ENCODE measurements at regions not wholly inside any gene's neighbourhood (a gene's known extent, or its start where the extent isn't known, plus 50 kb on each side); places are given as distances from the start of the nearest gene placed in this dataset.
A peak's percentile ranks its signal among the peaks of the same experiment; 100 is the strongest.

DNA sequence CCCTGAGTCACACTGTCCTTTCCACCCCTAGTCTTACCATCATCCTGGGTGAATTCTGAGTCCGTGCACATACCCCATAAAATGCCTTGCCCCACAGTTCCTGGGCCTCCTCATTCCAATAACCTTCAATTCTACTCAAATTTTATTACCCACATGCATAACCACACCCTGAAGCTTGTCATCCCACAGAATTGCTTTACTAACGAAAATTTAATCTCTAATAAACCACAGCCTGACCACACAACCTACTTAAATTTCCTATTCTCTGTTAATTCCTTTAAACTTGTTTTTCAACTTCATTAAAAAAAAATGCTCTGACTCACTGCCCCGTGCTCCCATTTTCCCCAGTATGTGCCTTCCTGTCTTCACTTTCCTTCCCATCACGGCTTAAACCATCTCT is 205.9 kb downstream of the PHLDA1 start:
- no peak overlapping the region for H3K27ac ChIP-seq (ENCODE audit: low read length)
- DNase-seq (no peak), ATAC-seq (no peak)
- intact Hi-C loops (cut with DNase I), result no loop called here
- no peaks in the 10 kb centered on the region for H3K27me3 ChIP-seq (ENCODE audit: control insufficient read depth, insufficient read depth)
- H3K4me3 ChIP-seq (ENCODE audit: low read length), result no peak overlapping the region
- 74% methylated on average over 4 of the region's 4 CpGs for WGBS
- no peaks in the 10 kb centered on the region for H3K9me3 ChIP-seq (ENCODE audit: control insufficient read depth, low read length)
- peaks cover 6% of the 10 kb centered on the region for H3K4me1 ChIP-seq (ENCODE audit: control insufficient read depth, insufficient read depth, low read length)

DNA sequence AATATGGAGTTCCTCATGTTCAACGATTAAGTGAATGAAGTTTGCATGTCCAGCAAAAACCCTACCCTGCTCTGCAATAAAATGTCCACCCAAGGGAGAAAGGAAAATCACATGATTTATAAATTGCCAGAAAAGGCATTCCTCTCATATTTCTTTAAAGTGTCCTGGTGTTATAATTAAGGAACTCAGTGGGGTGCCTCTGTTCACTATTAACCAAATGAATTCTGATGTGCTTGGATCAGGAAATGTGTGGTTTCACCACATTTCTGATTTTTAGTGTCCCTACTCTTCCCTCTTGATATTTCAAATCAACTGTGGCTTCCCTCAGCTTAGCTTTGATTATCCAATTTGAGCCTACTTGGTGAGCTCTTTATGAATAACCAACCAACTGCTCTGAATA is 208.1 kb downstream of the PHLDA1 start:
- H3K4me1 ChIP-seq (ENCODE audit: control insufficient read depth, insufficient read depth, low read length), result peaks cover 6% of the 10 kb centered on the region
- H3K27ac ChIP-seq (ENCODE audit: low read length), result no peak overlapping the region
- H3K9me3 ChIP-seq (ENCODE audit: control insufficient read depth, low read length), result no peaks in the 10 kb centered on the region
- WGBS, result 83% methylated on average over 1 of the region's 1 CpG
- intact Hi-C loops (cut with DNase I), result no loop called here
- no peak overlapping the region for H3K4me3 ChIP-seq (ENCODE audit: low read length)
- ATAC-seq, result no peak
- H3K27me3 ChIP-seq (ENCODE audit: control insufficient read depth, insufficient read depth), result no peaks in the 10 kb centered on the region
- no peak for DNase-seq

DNA sequence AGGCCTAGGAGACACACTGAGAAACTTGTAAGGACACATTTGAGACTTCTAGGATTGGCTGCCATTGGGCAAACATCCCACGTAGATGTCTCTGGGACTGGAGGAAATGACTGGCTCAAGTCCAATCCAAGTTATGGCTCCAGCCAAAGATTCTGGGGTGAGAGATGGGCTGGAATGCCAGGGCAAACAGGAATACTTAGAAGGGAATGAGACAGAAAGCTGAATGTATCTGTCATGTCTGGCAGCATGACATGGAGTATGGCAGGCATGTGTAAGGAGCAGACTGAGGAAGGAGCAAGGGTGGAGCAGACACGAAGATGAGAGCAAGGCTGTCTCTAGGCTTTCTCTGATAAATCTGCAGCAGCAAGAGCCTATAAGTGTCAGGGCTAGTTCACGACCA is 209.2 kb downstream of the PHLDA1 start:
- H3K9me3 ChIP-seq (ENCODE audit: control insufficient read depth, low read length), result no peaks in the 10 kb centered on the region
- ATAC-seq, result no peak
- no peak overlapping the region for H3K4me3 ChIP-seq (ENCODE audit: low read length)
- no peaks in the 10 kb centered on the region for H3K27me3 ChIP-seq (ENCODE audit: control insufficient read depth, insufficient read depth)
- no peak for DNase-seq
- H3K27ac ChIP-seq (ENCODE audit: low read length), result no peak overlapping the region
- intact Hi-C loops (cut with DNase I), result no loop called here
- peaks cover 6% of the 10 kb centered on the region for H3K4me1 ChIP-seq (ENCODE audit: control insufficient read depth, insufficient read depth, low read length)
- 67% methylated on average over 3 of the region's 3 CpGs for WGBS

DNA sequence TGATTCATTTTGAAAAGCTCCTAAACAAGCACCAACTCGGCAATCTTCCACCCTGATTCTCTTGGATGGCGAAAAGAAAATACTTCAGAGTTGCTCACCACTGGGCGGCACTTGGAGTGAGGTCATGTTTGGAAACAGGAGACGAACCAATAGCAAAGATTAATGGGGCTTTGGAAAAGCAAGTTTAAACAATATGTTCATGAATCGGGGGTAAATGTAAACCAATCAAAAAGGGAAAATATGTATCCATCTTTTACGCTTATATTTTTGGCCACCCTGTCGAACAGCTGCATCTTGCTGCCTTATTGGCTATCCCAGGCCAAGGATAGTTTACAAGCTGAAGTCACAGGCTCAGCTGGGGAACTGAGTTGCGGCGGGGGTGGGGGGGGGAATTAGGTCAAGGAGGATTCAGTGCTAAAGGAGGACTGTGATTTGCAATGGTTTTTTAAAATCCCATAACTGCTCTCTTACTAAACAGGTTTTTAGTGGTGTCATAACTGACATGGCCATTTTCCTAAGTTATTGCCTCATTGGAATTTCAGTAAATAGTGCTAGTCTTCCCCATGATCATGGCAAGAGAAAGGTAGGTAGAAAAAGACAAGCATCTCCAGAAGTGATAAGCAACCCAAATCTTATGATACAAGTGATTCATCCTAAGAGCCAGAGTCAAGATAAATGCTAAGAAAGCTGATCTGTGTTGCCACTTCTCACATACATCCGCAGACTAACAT is 210.6 kb downstream of the PHLDA1 start:
- DNase-seq, result peak; percentile 47 to 72 (median 58)
- no peak overlapping the region for H3K27ac ChIP-seq (ENCODE audit: low read length)
- WGBS, result 76% methylated on average over 10 of the region's 10 CpGs
- H3K9me3 ChIP-seq (ENCODE audit: control insufficient read depth, low read length), result no peaks in the 10 kb centered on the region
- peaks cover 6% of the 10 kb centered on the region for H3K4me1 ChIP-seq (ENCODE audit: control insufficient read depth, insufficient read depth, low read length)
- H3K27me3 ChIP-seq (ENCODE audit: control insufficient read depth, insufficient read depth), result no peaks in the 10 kb centered on the region
- no peak overlapping the region for H3K4me3 ChIP-seq (ENCODE audit: low read length)
- intact Hi-C loops (cut with DNase I), result no loop called here
- ATAC-seq, result peak; percentile 54 to 72

DNA sequence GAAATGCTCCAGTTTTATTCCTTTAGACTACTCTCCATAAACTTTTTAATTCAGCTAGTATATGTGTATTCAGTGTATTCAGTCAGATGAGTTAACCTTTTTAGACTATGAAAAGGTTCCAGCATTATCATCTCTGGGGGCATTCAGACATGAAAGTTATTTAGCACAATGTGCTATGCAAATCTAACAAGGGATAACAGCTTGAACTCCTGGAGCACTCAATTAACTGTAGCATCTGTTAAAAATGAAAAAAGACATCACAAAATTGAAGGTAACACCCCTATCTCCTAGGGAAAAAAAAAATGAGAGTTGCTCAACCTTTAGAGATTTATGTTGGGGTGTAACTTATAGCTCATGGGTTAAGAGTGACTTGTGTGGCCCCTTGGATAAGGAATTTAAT is 211.5 kb downstream of the PHLDA1 start:
- DNase-seq (no peak), ATAC-seq (no peak)
- intact Hi-C loops (cut with DNase I), result no loop called here
- Histone ChIP-seq H3K4me3 (ENCODE audit: low read length) (no peak overlapping the region), H3K27ac (ENCODE audit: low read length) (no peak overlapping the region), H3K9me3 (ENCODE audit: control insufficient read depth, low read length) (no peaks in the 10 kb centered on the region), H3K4me1 (ENCODE audit: control insufficient read depth, insufficient read depth, low read length) (peaks cover 6% of the 10 kb centered on the region), H3K27me3 (ENCODE audit: control insufficient read depth, insufficient read depth) (no peaks in the 10 kb centered on the region)

DNA sequence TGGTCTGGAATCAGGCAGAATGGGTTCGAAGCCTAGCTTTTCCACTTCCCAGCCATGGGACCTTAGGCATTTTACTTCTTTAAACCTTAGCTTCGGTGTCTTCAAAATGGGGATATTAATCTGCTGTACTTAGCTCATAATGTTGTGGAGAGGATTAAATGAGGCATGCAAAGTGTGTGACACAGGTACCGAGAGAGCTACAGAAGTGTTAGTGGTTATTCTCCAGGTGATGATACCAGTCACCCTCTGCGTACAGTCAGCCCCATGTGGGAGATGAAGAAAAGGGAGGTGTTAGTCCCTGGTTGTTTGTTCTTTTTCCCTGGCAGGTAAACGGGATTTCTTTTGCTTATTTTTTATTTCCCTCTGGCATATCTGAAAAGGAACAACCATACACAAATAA is 212.1 kb downstream of the PHLDA1 start:
- no peak for ATAC-seq
- Histone ChIP-seq H3K4me1 (ENCODE audit: control insufficient read depth, insufficient read depth, low read length) (peaks cover 10% of the 10 kb centered on the region), H3K27me3 (ENCODE audit: control insufficient read depth, insufficient read depth) (no peaks in the 10 kb centered on the region), H3K9me3 (ENCODE audit: control insufficient read depth, low read length) (no peaks in the 10 kb centered on the region), H3K27ac (ENCODE audit: low read length) (no peak overlapping the region), H3K4me3 (ENCODE audit: low read length) (no peak overlapping the region)
- 91% methylated on average over 5 of the region's 5 CpGs for WGBS
- DNase-seq, result no peak
- intact Hi-C loops (cut with DNase I), result no loop called here

DNA sequence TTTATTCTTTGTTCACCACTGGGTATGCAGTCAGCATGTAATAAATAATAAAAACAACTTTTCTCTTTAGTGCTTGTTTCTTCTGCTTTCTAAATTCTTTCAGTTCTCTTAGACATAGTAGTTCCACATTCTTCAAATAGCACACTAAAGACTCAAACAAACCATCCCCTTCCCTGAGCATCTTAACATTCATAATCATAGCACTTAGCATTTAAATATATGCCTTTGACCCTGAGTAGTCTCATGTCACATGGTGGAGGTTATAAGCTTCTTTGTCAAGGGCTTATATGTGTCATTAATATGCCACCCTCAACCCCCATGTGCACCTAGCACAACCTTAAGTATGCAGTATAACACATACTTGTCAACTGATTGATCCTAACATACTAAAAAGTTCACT is 212.7 kb downstream of the PHLDA1 start:
- no peak overlapping the region for H3K4me3 ChIP-seq (ENCODE audit: low read length)
- ATAC-seq (no peak), DNase-seq (no peak)
- intact Hi-C loops (cut with DNase I), result no loop called here
- no peaks in the 10 kb centered on the region for H3K9me3 ChIP-seq (ENCODE audit: control insufficient read depth, low read length)
- no peaks in the 10 kb centered on the region for H3K27me3 ChIP-seq (ENCODE audit: control insufficient read depth, insufficient read depth)
- H3K27ac ChIP-seq (ENCODE audit: low read length), result no peak overlapping the region
- peaks cover 10% of the 10 kb centered on the region for H3K4me1 ChIP-seq (ENCODE audit: control insufficient read depth, insufficient read depth, low read length)

DNA sequence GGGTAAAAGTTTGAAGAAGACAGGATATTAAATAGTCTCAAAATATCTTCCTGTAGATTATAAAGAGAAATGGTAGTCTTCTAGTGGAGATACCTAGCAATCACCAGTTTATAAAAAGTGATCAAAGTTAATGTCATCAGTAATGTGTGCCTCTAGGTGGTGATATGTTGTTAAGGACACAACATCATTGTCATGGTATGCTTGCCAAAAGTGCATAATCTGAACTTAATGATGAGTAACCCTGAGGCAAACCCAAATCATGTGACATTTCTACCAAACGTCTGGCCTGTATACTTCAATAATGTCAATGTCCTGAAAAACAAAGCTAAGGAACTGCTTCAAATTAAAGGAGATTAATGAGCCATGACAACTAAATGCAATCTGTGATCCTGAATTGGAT is 214.7 kb downstream of the PHLDA1 start:
- H3K4me3 ChIP-seq (ENCODE audit: low read length), result no peak overlapping the region
- no peak overlapping the region for H3K27ac ChIP-seq (ENCODE audit: low read length)
- no peaks in the 10 kb centered on the region for H3K9me3 ChIP-seq (ENCODE audit: control insufficient read depth, low read length)
- DNase-seq, result no peak
- 8% methylated on average over 1 of the region's 1 CpG for WGBS
- H3K4me1 ChIP-seq (ENCODE audit: control insufficient read depth, insufficient read depth, low read length), result peaks cover 5% of the 10 kb centered on the region
- no peaks in the 10 kb centered on the region for H3K27me3 ChIP-seq (ENCODE audit: control insufficient read depth, insufficient read depth)
- intact Hi-C loops (cut with DNase I), result no loop called here
- ATAC-seq, result peak in 1 of 2 donors; percentile 30

DNA sequence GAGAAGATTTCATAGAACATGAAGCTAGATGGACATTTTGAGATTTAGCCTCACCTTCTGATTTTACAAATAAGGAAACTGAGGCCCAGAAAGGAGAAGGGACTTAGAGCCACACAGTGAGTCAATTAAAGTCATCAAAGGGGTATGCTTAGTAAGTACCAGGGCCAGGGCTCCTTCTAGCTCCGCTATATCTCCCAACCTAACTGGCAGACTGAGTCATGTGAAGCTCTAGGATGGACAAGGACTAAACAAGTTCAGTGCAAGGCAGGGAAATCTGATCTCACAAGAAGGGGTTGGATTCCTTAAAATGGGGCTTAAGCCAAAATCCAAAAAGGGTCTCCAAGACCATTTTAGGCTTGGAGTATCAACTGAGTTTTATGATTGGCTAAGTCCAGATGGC is 215.8 kb downstream of the PHLDA1 start:
- no peaks in the 10 kb centered on the region for H3K27me3 ChIP-seq (ENCODE audit: control insufficient read depth, insufficient read depth)
- intact Hi-C loops (cut with DNase I), result no loop called here
- ATAC-seq, result no peak
- H3K9me3 ChIP-seq (ENCODE audit: control insufficient read depth, low read length), result no peaks in the 10 kb centered on the region
- WGBS, result 95% methylated on average over 1 of the region's 1 CpG
- H3K4me1 ChIP-seq (ENCODE audit: control insufficient read depth, insufficient read depth, low read length), result peaks cover 5% of the 10 kb centered on the region
- H3K4me3 ChIP-seq (ENCODE audit: low read length), result no peak overlapping the region
- H3K27ac ChIP-seq (ENCODE audit: low read length), result no peak overlapping the region
- no peak for DNase-seq

DNA sequence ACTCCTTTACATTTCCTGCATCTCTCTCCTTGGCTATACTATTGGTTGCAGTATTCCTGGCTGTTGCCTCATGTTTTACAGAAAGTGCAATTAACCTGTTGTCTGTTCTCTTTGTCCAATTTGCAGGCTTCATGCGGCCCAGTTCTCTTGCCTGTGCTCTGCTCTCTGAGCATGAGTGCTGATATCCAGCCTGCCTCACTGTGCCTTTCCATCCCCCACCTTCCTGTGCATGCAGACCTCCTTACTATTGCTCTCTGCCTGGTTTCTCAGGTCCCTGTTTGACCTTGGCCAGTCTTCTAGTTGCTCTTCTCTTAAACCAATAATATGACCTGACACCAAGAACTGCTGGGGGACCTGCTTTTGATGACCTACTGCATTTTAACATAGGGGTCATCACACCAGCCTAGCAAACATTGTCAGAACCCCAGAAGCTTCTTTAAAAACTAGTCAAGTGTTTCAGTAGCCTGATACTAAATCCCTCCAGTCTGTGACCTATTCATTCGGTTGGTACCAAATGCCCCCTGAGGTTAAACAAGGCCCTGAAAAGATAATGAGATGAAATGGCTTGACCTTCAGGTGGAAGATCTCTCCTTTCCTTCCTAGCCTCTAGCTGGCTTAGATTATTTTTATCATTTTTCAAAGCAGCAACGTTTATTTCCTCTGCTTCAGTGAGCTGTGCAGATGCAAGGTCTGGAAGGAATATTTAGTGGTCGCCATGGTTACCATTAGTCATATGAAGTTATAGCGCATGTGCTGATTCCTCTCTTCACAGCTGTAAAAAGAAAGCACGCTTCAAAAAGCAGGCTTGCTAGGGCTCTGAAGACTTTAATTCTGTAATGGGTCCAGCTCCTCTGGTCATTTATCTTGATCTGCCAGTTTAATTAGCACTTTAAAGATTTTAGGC is 216.5 kb downstream of the PHLDA1 start:
- H3K9me3 ChIP-seq (ENCODE audit: control insufficient read depth, low read length), result no peaks in the 10 kb centered on the region
- peak overlapping the region; percentile 17 for H3K27ac ChIP-seq (ENCODE audit: low read length)
- WGBS, result 27% methylated on average over 6 of the region's 6 CpGs
- intact Hi-C loops (cut with DNase I), result no loop called here
- H3K4me1 ChIP-seq (ENCODE audit: control insufficient read depth, insufficient read depth, low read length), result peaks cover 5% of the 10 kb centered on the region
- ATAC-seq, result peak; percentile 89 to 90
- peak in 1 of 3 donors; percentile 13 for DNase-seq
- H3K4me3 ChIP-seq (ENCODE audit: low read length), result no peak overlapping the region
- no peaks in the 10 kb centered on the region for H3K27me3 ChIP-seq (ENCODE audit: control insufficient read depth, insufficient read depth)

DNA sequence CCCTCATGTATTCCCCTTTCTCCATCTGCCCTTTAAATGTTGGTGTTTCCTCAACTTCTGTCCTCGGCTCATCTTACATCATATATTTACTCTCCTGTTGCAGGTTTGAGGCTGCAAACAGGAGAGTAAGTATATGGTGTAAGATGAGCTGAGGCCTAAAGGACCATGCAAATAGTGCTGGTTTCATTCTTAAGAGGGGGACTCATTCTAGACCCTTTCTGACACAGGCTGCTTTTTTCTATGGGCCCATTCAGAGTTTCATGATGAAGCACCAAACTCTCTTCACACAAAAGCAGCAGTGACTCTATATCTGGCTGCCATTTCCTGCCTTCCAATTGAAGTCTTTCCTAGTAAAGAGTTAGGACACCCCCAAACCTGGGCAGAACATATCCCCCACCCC is 218.5 kb downstream of the PHLDA1 start:
- H3K27ac ChIP-seq (ENCODE audit: low read length), result no peak overlapping the region
- peaks cover 5% of the 10 kb centered on the region for H3K4me1 ChIP-seq (ENCODE audit: control insufficient read depth, insufficient read depth, low read length)
- intact Hi-C loops (cut with DNase I), result no loop called here
- WGBS, result 96% methylated on average over 1 of the region's 1 CpG
- no peaks in the 10 kb centered on the region for H3K27me3 ChIP-seq (ENCODE audit: control insufficient read depth, insufficient read depth)
- no peak overlapping the region for H3K4me3 ChIP-seq (ENCODE audit: low read length)
- no peak for DNase-seq
- ATAC-seq, result no peak
- no peaks in the 10 kb centered on the region for H3K9me3 ChIP-seq (ENCODE audit: control insufficient read depth, low read length)

Measured in right cardiac atrium (tissue), 5 donors.